ENCODE measurements at regions not wholly inside any gene's neighbourhood (a gene's known extent, or its start where the extent isn't known, plus 50 kb on each side); places are given as distances from the start of the nearest gene placed in this dataset.

DNA sequence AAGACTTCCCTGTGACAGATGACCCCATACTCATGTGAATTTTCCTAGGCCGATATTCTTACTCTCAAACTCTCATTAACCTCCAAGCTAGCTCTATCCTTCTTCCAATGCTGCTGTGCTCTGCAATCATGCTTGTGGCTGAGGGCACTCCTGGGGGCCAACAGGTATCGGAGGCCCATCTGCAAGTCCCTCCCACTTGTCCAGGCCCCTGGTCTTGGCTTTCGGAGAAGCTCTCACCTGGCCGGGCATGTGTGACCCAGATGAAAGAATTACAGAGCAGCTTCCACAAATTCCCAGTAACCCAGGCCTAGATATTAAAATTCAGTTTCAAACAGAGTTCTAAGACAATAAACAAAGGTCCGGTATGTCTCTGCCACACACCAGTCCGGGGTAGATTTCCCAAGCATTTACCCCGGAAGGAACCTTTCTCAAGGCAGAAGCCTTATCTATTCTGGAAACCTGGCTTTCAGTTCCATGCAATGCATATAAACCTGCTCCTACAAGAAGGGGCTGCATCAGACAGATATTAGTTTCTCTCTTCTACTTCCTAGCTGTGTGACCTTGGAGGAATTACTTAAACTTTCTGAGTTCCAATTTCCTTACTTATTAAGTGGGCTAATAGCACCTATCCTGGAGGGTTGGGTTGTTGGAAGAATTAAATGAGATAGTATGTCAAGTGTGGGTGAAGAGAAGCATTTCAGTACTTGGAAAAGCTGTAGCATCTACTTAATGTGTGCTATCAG is 270.8 kb downstream of the PTTG2 start:
- no peak for DNase-seq

DNA sequence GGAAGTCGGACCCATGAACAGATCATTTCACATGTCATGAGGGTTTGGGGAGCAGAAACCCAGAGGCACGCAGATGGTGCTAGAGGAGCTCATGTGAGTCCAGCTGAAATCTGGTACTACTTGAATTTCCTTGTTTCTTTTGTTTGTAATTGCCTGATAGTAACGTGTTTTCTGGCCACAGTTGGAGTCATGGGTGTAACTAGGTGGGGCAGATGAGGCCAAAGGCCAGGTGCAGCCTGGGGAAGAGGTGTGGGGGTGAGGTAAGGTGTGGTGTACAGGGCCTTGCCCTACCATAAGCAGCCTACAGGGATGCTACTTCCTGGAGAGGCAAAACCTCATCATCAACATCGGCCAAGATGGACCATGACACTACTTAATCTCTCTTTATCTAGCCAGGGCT is 271.4 kb downstream of the PTTG2 start:
- DNase-seq, result no peak

DNA sequence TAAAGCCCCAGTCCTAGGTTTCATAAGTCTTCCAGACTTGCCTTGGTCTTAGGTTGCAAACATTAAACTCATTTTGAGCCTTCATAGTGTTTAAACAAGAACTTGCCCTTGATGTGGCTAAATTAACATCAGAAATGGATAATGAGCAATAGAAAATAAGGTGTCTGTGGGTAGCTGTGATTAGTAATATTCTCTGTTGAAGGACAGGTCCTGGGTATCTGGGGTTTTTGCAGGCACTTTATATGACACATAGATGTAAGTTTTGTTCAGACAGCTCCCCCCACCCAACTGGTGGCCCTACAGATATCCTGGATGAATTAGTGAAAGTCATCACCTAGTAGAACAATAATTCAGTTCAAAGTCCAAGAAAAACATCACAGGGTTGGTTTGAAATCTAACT is 272.5 kb downstream of the PTTG2 start:
- no peak for DNase-seq

- DNase-seq, result no peak
Observed at GRCh38 chr4:38233727-38234480, 273.7 kb downstream of the PTTG2 start.

DNA sequence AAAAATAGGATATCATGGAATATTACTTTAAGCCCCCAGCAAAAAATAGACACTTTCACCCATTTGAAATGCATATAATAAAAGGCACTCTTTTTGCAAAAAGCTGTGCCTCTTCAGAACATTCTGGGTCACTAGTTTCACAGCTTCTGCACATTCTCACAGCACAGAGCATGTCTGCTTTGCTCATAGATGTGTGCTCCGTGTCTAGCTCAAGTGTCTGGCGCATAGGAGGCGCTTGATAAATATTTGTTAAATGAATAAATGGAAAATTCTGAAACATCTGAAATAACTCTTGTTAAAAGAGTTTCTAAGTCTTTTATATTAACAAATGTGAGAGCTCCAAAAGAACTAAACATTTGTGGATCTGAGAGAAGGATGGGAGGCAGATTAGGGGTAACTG is 275.2 kb downstream of the PTTG2 start:
- no peak for DNase-seq

- no peak for DNase-seq
Observed at GRCh38 chr4:38236003-38236402, 275.8 kb downstream of the PTTG2 start.

DNA sequence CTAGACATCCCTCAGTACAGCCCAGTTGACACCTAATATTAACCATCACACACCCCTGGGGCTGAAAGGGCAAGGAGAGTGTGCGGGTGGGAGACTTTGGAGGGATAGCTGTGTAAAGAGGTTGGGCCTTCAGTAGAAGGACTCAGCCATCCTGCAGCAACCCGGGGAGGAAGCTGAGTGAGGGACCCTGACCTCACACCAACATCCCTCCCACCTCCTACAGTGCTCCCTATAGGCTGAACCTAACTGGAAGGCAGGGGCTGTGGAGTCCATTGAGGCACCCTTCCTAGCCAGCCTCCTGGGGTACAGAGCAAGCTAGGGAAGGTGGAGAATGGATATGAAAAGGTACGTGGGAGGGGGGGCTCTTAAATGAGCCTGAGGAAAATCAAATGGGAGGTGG is 276.3 kb downstream of the PTTG2 start:
- no peak for DNase-seq

- no peak for DNase-seq
Observed at GRCh38 chr4:38237139-38237538, 276.9 kb downstream of the PTTG2 start.

DNA sequence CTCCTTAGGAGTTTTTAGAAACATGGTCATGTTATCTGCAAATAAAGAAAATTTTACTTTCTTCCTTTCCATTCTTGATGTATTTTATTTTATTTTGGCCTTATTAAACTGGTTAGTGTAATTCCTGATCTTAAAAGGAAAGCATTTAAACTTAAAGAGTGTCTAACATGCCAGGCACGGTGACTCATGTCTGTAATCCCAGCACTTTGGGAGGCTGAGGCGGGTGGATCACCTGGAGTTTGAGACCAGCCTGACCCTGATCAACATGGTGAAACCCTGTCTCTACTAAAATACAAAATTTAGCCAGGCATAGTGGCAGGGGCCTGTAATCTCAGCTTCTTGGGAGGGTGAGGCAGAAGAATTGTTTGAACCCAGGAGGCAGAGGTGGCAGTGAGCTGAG is 281.3 kb downstream of the PTTG2 start:
- DNase-seq, result no peak

- no peak for DNase-seq
Observed at GRCh38 chr4:38242101-38242500, 281.9 kb downstream of the PTTG2 start.

- DNase-seq, result no peak
Observed at GRCh38 chr4:38242822-38243387, 282.7 kb downstream of the PTTG2 start.

DNA sequence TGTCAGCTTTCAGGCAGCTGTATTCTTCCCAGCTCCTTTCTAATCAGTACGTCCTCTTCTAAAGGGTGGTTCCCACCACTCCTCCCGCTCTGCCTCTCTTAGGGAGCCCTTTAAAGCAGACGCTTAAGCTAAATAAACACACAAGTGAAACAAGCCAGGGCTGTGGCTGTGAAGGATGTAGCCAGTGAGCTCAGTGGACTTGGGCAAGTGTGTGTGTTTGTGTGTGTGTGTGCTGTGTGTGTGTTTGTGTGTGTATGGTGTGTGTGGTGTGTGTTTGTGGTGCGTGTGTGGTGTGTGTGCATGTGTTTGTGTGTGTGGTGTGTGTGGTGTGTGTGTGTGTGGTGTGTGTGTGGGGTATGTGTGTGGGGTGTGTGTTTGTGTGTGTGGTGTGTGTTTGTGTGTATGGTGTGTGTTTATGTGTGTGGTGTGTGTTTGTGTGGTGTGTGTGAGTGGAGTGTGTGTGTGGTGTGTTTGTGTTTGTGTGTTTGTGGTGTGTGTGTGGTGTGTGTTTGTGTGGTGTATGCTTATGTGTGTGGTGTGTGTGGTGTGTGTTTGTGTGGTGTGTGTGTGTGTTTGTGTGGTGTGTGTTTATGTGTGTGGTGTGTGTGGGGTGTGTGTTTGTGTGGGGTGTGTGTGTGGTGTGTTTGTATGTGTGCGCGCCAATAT is 283.3 kb downstream of the PTTG2 start:
- no peak for DNase-seq

- DNase-seq, result no peak
Observed at GRCh38 chr4:38254825-38255224, 294.6 kb downstream of the PTTG2 start.

- DNase-seq, result no peak
Observed at GRCh38 chr4:38255572-38255971, 295.4 kb downstream of the PTTG2 start.

GRCh38 chr4:38266616-38267015 is 306.4 kb downstream of the PTTG2 start:
- DNase-seq, result no peak

DNA sequence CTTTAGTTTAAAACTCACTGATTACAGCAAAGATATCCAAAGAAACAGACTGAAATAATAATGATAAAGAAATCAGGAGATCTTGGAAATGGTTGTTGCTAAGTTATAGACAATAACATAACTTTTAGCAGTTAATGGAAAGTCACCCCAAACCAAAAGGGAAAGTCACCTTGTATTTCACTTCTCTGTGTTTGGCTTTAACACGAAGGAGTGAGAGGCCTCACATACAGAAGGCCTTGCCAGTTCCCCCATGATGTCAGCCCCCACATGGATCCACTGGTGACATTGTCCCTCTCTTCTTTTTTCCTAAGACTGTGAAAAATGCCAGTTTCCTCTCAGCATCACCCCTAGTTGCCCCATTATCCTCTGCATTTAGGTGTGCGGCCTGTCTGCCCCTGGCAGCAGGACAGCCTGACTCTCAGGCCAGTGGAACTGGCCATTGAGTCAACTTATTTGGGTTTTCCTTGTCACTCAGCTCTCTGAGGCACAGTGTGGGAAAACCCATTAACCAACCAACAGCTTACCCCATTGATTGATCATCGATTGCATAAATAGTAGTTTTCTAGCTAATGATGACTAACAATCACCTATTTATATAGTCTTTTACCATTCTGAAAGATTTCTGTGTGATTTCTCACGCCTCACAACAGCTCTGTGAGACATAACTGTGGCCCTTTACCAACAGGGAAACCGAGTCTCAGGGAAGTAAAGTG is 308.1 kb downstream of the PTTG2 start:
- no peak for DNase-seq

DNA sequence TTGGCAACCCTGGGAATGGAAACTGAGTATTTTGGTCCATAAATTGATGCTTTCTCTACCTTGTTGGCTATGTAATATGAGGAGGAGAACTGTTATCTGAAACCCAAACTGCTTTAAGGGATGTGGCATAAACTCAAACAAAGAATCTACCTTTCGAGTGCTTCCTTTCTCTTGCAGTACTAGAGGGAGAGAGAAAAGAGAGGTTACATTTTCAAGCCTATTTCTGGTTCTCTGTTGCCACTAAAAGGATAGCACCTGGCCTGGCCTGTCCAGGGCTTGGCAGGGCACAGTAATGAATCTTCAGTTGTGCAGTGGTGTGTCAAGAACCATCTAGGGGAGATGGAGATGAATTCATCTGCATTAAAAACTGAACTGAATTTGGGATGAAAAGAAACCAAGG is 308.6 kb downstream of the PTTG2 start:
- no peak for DNase-seq

GRCh38 chr4:38273407-38273806 is 313.2 kb downstream of the PTTG2 start:
- DNase-seq, result no peak

GRCh38 chr4:38275331-38276100 is 315.3 kb downstream of the PTTG2 start:
- DNase-seq, result no peak

- DNase-seq, result no peak
Observed at GRCh38 chr4:38278255-38278654, 318.1 kb downstream of the PTTG2 start.

DNA sequence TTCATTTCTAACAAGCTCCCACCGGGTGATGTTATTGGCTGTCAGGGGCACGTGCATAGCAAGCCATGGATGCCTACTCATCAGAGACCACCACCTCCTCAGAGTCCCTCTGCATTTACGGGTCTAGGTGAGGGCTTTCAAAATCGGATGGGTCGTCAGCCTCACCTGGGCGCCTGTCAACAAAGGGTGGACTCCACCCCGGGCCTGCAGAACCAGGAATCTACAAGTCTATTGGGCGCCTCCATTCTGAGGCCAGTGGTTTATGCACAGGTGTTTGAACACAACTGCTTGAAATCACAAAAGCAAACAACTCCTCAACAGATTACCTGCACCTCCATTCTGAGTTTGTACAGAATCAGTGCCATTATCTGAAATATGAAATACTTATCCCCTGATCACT is 318.9 kb downstream of the PTTG2 start:
- DNase-seq, result no peak

DNA sequence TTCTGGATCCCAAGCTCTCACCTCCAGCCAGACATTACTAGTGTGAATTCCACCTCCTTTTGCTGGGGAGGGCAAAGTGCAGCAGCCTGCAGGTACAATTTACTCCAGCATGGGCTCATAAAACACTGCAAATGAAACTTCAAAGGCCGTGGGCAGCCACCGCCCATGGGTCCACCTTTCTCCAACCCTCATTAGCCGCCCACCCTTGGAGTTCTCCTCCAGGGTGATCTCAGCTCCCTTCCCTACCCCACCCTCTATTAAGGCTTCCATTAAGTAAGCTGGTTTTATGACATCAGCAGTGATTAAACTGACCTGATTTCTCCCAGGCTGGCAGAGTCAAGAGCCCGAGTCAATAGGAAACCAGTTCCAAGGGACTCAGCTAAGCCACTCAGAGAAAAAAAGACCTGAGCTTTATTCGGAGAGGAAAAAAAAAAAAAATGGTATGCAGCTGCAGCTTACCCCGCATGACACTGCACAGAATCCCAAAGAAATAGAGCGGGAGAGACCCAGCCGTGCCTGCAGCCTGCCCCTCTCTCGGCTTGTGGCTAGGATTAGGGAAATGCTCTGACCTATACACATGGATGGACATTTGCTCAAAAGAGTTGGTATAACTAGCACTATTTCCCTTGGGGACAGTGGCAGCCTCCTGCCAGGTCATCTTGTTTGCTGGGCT is 319.6 kb downstream of the PTTG2 start:
- DNase-seq, result no peak
